Suprapubic skin (tissue), 3 donors: ENCODE measurements at regions not wholly inside any gene's neighbourhood (a gene's known extent, or its start where the extent isn't known, plus 50 kb on each side); places are given as distances from the start of the nearest gene placed in this dataset.

Experiments
- CTCF ChIP-seq, 2 donors: fragments of 200-600 bp in 1 of 2; fragments of 450-650 bp in 1 of 2; sonication (generic) in 1 of 2; IDR thresholded peaks; one replicate each; pipeline ENCODE4 v1.5.1; 2016 to 2019; ENCODE audit warnings: antibody characterized with exemption in 2 of 2, mild to moderate bottlenecking in 1 of 2, moderate library complexity in 1 of 2
- POLR2A ChIP-seq, 2 donors: fragments of 450-650 bp; IDR thresholded peaks; one replicate each; pipeline ENCODE4 v1.6.1; 2017; ENCODE audit warnings: antibody characterized with exemption in 2 of 2, mild to moderate bottlenecking in 2 of 2, moderate library complexity in 2 of 2

GRCh38 chr16:80407265-80407987, 133.4 kb upstream of the DYNLRB2 start:
- TF ChIP-seq CTCF (IDR thresholded peaks at IDR 0.05) (no peak), POLR2A (IDR thresholded peaks at IDR 0.05) (no peak)
